ENCODE measurements at regions not wholly inside any gene's neighbourhood (a gene's known extent, or its start where the extent isn't known, plus 50 kb on each side); places are given as distances from the start of the nearest gene placed in this dataset.
A peak's percentile ranks its signal among the peaks of the same experiment; 100 is the strongest.
"Not testable (repeated sequence)": the region's sequence is repeated elsewhere in the genome, so short reads cannot be mapped to it uniquely, and the experiment has no call there.

DNA sequence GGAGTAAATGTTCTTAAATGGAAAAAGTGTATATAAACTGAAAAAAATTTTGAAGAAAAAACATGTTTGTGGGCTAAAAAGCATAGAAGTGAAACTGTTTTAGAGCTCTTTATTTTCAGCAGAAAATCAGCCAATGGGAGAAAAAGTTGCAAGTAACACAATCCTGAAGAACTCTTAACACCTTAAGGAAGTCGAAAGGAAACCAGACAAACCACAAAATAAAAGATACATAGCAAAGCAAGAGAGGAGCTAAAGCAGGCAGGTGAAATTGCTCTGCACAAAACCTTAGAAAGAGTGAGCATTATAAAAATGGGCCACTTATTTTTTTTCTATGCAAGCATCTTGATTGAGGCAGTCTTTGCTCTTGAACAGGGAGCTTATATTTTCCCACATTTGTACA, 300.5 kb downstream of the RAP2B start:
- H3K36me3 Mint-ChIP-seq (ENCODE audit: low read depth) = no peaks in the 10 kb centered on the region
- ChIA-PET POLR2A (no interaction called here), CTCF (interaction anchor here (0.6 to 0.9 kb wide), 3 partner anchors 19 to 300 kb away, joined by 3 to 4 read pairs (median 4); no protein-coding TSS in a partner anchor)
- DNase-seq (no peak), ATAC-seq (peak; percentile 51)
- no peak overlapping the region for H3K4me3 Mint-ChIP-seq
- peaks cover 8% of the 10 kb centered on the region for H3K4me1 Mint-ChIP-seq (ENCODE audit: low read depth)
- H3K27me3 Mint-ChIP-seq (ENCODE audit: low read depth) = no peaks in the 10 kb centered on the region
- no peak overlapping the region for H3K27ac Mint-ChIP-seq
- H3K9me3 Mint-ChIP-seq (ENCODE audit: insufficient read depth) = peaks cover 3% of the 10 kb centered on the region

- Mint-ChIP-seq H3K27me3 (ENCODE audit: low read depth) (no peaks in the 10 kb centered on the region), H3K9me3 (ENCODE audit: insufficient read depth) (peaks cover 3% of the 10 kb centered on the region), H3K36me3 (ENCODE audit: low read depth) (no peaks in the 10 kb centered on the region), H3K27ac (no peak overlapping the region), H3K4me3 (no peak overlapping the region), H3K4me1 (ENCODE audit: low read depth) (peaks cover 8% of the 10 kb centered on the region)
- POLR2A ChIA-PET = no interaction called here
- DNase-seq = no peak
- CTCF ChIA-PET = no interaction called here
- ATAC-seq = no peak
Measured at GRCh38 chr3:153463895-153464294, 301.9 kb downstream of the RAP2B start.

- CTCF ChIA-PET = no interaction called here
- no peaks in the 10 kb centered on the region for H3K4me1 Mint-ChIP-seq (ENCODE audit: low read depth)
- no peaks in the 10 kb centered on the region for H3K9me3 Mint-ChIP-seq (ENCODE audit: insufficient read depth)
- POLR2A ChIA-PET = no interaction called here
- H3K4me3 Mint-ChIP-seq = no peak overlapping the region
- H3K27ac Mint-ChIP-seq = no peak overlapping the region
- no peaks in the 10 kb centered on the region for H3K27me3 Mint-ChIP-seq (ENCODE audit: low read depth)
- ATAC-seq = no peak
- no peaks in the 10 kb centered on the region for H3K36me3 Mint-ChIP-seq (ENCODE audit: low read depth)
- no peak for DNase-seq
Measured at GRCh38 chr3:153469162-153469561, 307.1 kb downstream of the RAP2B start.

DNA sequence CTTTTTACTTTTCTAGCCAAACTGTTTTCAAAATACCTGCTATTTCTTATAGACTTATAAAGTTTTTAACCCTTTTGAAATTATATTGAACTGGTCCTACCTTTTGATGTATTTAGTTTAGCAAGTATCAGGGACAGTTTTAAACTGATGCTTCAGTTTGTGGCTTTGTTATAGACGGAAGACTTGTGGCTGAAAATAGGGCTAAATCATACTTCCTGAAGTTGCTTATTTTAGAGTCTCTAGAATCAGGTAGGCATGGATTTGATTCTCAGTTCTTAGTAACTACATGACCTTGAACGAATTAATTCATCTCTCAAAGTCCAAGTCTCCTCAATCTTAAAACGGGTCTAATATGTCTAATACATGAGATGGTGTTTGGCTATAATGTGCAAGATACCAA, 322.8 kb downstream of the RAP2B start:
- Mint-ChIP-seq H3K36me3 (ENCODE audit: low read depth) (no peaks in the 10 kb centered on the region), H3K27me3 (ENCODE audit: low read depth) (no peaks in the 10 kb centered on the region), H3K27ac (peak overlapping the region; percentile 75), H3K4me1 (ENCODE audit: low read depth) (peaks cover 20% of the 10 kb centered on the region), H3K9me3 (ENCODE audit: insufficient read depth) (peaks cover 5% of the 10 kb centered on the region), H3K4me3 (peak overlapping the region; percentile 29)
- ChIA-PET CTCF (no interaction called here), POLR2A (no interaction called here)
- DNase-seq (no peak), ATAC-seq (peak; percentile 53)

GRCh38 chr3:153495422-153495821, 333.4 kb downstream of the RAP2B start:
- Mint-ChIP-seq H3K27me3 (ENCODE audit: low read depth) (no peaks in the 10 kb centered on the region), H3K4me1 (ENCODE audit: low read depth) (no peaks in the 10 kb centered on the region), H3K9me3 (ENCODE audit: insufficient read depth) (no peaks in the 10 kb centered on the region), H3K27ac (no peak overlapping the region), H3K36me3 (ENCODE audit: low read depth) (no peaks in the 10 kb centered on the region), H3K4me3 (no peak overlapping the region)
- CTCF ChIA-PET = no interaction called here
- ATAC-seq (no peak), DNase-seq (no peak)
- POLR2A ChIA-PET = no interaction called here

- ChIA-PET CTCF (no interaction called here), POLR2A (no interaction called here)
- Mint-ChIP-seq H3K9me3 (ENCODE audit: insufficient read depth) (no peaks in the 10 kb centered on the region), H3K27ac (no peak overlapping the region), H3K27me3 (ENCODE audit: low read depth) (no peaks in the 10 kb centered on the region), H3K4me1 (ENCODE audit: low read depth) (no peaks in the 10 kb centered on the region), H3K4me3 (no peak overlapping the region), H3K36me3 (ENCODE audit: low read depth) (no peaks in the 10 kb centered on the region)
- DNase-seq (no peak), ATAC-seq (no peak)
Measured at GRCh38 chr3:153502682-153503081, 340.7 kb downstream of the RAP2B start.

DNA sequence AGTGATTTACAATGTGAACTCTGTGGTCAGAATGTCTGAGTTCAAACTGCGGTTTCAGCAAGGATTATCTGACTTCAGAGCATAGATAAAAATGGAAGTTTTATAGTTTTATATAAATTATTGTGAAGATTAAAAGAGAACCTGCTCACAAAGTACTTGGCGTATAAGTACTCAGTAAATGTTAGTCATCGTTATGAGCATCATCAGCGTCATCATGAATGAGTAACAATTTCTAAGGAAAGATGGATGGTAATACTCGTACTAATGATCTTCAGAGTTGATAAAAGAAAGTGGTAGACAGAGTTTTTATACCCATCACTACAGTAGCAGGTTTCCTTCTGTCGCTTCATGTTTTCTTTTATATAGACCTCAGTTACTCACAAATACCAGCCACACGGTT, 341.8 kb downstream of the RAP2B start:
- ChIA-PET POLR2A (no interaction called here), CTCF (no interaction called here)
- H3K27me3 Mint-ChIP-seq (ENCODE audit: low read depth) = no peaks in the 10 kb centered on the region
- DNase-seq (no peak), ATAC-seq (no peak)
- H3K4me3 Mint-ChIP-seq = no peak overlapping the region
- no peaks in the 10 kb centered on the region for H3K36me3 Mint-ChIP-seq (ENCODE audit: low read depth)
- no peaks in the 10 kb centered on the region for H3K9me3 Mint-ChIP-seq (ENCODE audit: insufficient read depth)
- H3K27ac Mint-ChIP-seq = no peak overlapping the region
- H3K4me1 Mint-ChIP-seq (ENCODE audit: low read depth) = no peaks in the 10 kb centered on the region

- H3K27me3 Mint-ChIP-seq (ENCODE audit: low read depth); ATAC-seq; DNase-seq; H3K4me3 Mint-ChIP-seq; POLR2A ChIA-PET; H3K36me3 Mint-ChIP-seq (ENCODE audit: low read depth); H3K27ac Mint-ChIP-seq; CTCF ChIA-PET; H3K9me3 Mint-ChIP-seq (ENCODE audit: insufficient read depth); H3K4me1 Mint-ChIP-seq (ENCODE audit: low read depth): not testable (repeated sequence)
Measured at GRCh38 chr3:153506205-153506604, 344.2 kb downstream of the RAP2B start.

GRCh38 chr3:153506686-153507085, 344.7 kb downstream of the RAP2B start:
- H3K27me3 Mint-ChIP-seq (ENCODE audit: low read depth); H3K4me1 Mint-ChIP-seq (ENCODE audit: low read depth); H3K27ac Mint-ChIP-seq; H3K9me3 Mint-ChIP-seq (ENCODE audit: insufficient read depth); H3K36me3 Mint-ChIP-seq (ENCODE audit: low read depth); ATAC-seq; CTCF ChIA-PET; POLR2A ChIA-PET; DNase-seq; H3K4me3 Mint-ChIP-seq: not testable (repeated sequence)

GRCh38 chr3:153513236-153513635, 351.2 kb downstream of the RAP2B start:
- no peak overlapping the region for H3K4me3 Mint-ChIP-seq
- DNase-seq = no peak
- H3K27ac Mint-ChIP-seq = no peak overlapping the region
- H3K4me1 Mint-ChIP-seq (ENCODE audit: low read depth) = no peaks in the 10 kb centered on the region
- POLR2A ChIA-PET = no interaction called here
- CTCF ChIA-PET = interaction anchor here (0.8 to 1.6 kb wide), 3 partner anchors 19 to 255 kb away, joined by 3 to 6 read pairs (median 3); no protein-coding TSS in a partner anchor
- H3K27me3 Mint-ChIP-seq (ENCODE audit: low read depth) = no peaks in the 10 kb centered on the region
- no peaks in the 10 kb centered on the region for H3K9me3 Mint-ChIP-seq (ENCODE audit: insufficient read depth)
- H3K36me3 Mint-ChIP-seq (ENCODE audit: low read depth) = no peaks in the 10 kb centered on the region
- no peak for ATAC-seq

DNA sequence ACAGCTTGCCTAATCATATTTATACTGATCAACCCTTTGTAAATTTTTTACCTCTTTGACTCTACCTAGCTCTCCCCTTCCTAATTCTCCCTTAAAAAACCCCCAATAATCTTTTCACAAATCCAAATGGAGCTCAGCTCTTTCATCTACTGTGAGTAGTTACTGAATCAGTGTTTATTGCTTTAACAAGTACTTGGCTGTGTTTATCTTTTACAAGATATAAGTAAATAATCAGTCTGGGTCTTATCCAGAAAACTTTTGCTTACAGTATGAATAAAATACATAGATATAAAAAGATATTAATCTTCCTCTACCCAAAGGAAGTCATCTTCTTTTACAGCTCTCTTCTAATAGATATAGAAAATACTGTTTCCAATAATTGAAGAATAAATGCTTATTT, 366.4 kb downstream of the RAP2B start:
- ATAC-seq (no peak), DNase-seq (no peak)
- Mint-ChIP-seq H3K9me3 (ENCODE audit: insufficient read depth) (peaks cover 11% of the 10 kb centered on the region), H3K4me1 (ENCODE audit: low read depth) (no peaks in the 10 kb centered on the region), H3K27ac (no peak overlapping the region), H3K36me3 (ENCODE audit: low read depth) (no peaks in the 10 kb centered on the region), H3K27me3 (ENCODE audit: low read depth) (no peaks in the 10 kb centered on the region), H3K4me3 (no peak overlapping the region)
- CTCF ChIA-PET = no interaction called here
- POLR2A ChIA-PET = no interaction called here

- POLR2A ChIA-PET = no interaction called here
- no peaks in the 10 kb centered on the region for H3K9me3 Mint-ChIP-seq (ENCODE audit: insufficient read depth)
Measured at GRCh38 chr3:153539263-153539662, 377.2 kb downstream of the RAP2B start.

GRCh38 chr3:153545471-153545870, 383.4 kb downstream of the RAP2B start:
- no peaks in the 10 kb centered on the region for H3K36me3 Mint-ChIP-seq (ENCODE audit: low read depth)
- DNase-seq (no peak), ATAC-seq (no peak)
- H3K27me3 Mint-ChIP-seq (ENCODE audit: low read depth) = no peaks in the 10 kb centered on the region
- H3K9me3 Mint-ChIP-seq (ENCODE audit: insufficient read depth) = no peaks in the 10 kb centered on the region
- CTCF ChIA-PET = no interaction called here
- POLR2A ChIA-PET = no interaction called here
- H3K4me3 Mint-ChIP-seq = no peak overlapping the region
- H3K4me1 Mint-ChIP-seq (ENCODE audit: low read depth) = no peaks in the 10 kb centered on the region
- no peak overlapping the region for H3K27ac Mint-ChIP-seq

More at GRCh38 chr3:153539263-153539662, 377.2 kb downstream of the RAP2B start:
- CTCF ChIA-PET = no interaction called here
- no peaks in the 10 kb centered on the region for H3K36me3 Mint-ChIP-seq (ENCODE audit: low read depth)
- H3K27me3 Mint-ChIP-seq (ENCODE audit: low read depth) = no peaks in the 10 kb centered on the region
- DNase-seq = no peak
- no peak overlapping the region for H3K27ac Mint-ChIP-seq
- ATAC-seq = no peak
- H3K4me3 Mint-ChIP-seq = no peak overlapping the region
- H3K4me1 Mint-ChIP-seq (ENCODE audit: low read depth) = no peaks in the 10 kb centered on the region

Measured in activated CD8-positive, alpha-beta T cell treated with anti-CD3 and anti-CD28 coated beads, Interleukin-2, amount 10 ng/mL, durations not matched to agents 7 days and 5 days (primary cell).